ENCODE measurements at regions not wholly inside any gene's neighbourhood (a gene's known extent, or its start where the extent isn't known, plus 50 kb on each side); places are given as distances from the start of the nearest gene placed in this dataset.

DNA sequence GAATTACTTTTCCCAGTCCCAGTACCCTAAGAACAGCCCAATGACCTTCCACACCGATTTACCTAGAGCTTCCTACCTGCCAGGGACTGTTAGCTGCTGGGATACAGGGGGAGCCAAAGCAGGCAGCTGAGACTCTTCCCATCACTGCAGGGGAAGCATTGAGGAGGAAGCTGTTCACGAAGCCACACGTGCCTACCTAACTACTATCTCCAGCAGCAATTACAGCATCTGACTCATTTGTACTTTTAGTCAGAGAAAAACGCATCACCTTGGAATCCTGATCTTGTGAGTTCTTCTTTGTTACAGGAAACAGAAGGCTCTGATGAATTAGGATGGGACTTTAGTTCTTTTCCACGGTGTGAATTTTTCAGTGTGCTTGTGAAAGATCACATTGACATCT is 113.7 kb upstream of the DHX40 start:
- intact Hi-C loops (cut with DNase I), result no loop called here
- peak in 35 of 42 donors; percentile 20 to 86 (median 51) for DNase-seq

GRCh38 chr17:59454633-59455105 is 110.7 kb upstream of the DHX40 start:
- no peak for DNase-seq
- intact Hi-C loops (cut with DNase I), result no loop called here

GRCh38 chr17:59456428-59456827 is 109.0 kb upstream of the DHX40 start:
- DNase-seq, result no peak
- intact Hi-C loops (cut with DNase I), result no loop called here

DNA sequence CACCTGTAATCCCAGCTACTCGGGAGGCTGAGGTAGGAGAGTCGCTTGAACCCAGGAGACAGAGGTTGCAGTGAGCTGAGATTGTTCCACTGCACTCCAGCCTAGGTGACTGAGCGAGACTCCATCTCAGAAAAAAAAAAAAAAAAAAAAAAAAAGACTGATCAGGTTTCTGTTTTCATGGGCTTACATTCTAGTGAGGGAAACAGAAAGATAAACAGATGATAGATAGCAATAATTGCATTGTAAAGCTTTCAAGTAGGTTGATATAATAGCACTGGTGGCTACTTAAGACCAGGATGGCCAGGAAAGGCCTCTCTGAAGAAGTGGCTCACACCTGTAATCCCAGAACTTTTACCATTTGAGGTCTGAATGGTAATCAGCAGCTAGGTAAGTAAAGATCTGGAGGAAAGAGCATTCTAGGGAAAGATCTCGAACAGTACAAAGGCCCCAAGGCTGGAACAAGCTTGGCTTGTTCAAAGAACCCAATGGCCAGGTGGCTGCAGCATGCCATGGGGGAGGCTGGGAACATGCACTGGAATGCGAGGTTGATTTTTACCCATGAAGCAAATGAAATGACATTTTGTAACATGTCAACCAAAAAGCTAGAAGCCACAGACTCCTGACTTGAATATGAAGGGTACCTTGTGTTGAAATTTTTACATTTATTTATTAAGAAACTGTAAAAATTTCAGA is 108.3 kb upstream of the DHX40 start:
- intact Hi-C loops (cut with DNase I), result no loop called here
- no peak for DNase-seq

DNA sequence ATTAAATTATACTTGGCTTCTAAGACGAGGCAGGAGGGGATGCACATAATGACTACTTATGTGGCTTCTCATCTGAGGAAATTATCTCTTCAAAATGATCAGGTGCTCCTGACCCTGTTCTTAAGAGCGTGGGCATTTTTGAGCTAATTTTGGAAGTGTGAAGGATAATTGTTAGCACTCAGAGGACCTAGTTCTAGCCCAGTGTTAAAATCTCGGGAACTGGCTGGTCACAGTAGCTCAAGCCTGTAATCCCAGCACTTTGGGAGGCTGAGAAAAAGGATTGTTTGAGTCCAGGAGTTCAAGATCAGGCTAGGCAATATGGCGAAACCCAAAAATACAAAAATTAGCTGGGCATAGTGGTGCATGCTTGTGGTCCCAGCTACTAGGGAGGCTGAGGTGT is 103.0 kb upstream of the DHX40 start:
- DNase-seq, result peak in 1 of 42 donors; percentile 13
- intact Hi-C loops (cut with DNase I), result no loop called here

DNA sequence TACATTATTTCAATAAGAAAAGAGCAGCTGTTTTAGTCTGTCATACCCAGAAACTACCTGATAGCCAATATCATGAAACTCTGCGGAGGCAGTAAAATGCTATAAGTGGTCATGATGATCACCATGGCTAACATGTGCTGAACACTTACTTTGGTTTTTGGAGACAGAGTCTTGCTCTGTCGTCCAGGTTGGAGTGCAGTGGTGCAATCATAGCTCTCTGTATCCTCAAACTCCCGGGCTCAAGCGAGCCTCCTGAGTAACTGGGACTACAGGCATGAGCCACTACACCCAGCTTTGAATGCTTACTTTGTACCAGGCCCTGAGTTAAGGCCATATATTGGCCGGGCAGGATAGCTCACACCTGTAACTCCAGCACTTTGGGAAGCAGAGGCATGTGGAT is 101.2 kb upstream of the DHX40 start:
- DNase-seq, result peak in 1 of 42 donors; percentile 16
- intact Hi-C loops (cut with DNase I), result no loop called here

- DNase-seq, result peak in 1 of 42 donors; percentile 31
- intact Hi-C loops (cut with DNase I), result no loop called here
These were observed 99.5 kb upstream of the DHX40 start for GRCh38 chr17:59465949-59466307.

- intact Hi-C loops (cut with DNase I), result no loop called here
- peak in 3 of 42 donors; percentile 8 to 40 (median 18) for DNase-seq
These were observed 98.2 kb upstream of the DHX40 start for GRCh38 chr17:59466946-59467801.

DNA sequence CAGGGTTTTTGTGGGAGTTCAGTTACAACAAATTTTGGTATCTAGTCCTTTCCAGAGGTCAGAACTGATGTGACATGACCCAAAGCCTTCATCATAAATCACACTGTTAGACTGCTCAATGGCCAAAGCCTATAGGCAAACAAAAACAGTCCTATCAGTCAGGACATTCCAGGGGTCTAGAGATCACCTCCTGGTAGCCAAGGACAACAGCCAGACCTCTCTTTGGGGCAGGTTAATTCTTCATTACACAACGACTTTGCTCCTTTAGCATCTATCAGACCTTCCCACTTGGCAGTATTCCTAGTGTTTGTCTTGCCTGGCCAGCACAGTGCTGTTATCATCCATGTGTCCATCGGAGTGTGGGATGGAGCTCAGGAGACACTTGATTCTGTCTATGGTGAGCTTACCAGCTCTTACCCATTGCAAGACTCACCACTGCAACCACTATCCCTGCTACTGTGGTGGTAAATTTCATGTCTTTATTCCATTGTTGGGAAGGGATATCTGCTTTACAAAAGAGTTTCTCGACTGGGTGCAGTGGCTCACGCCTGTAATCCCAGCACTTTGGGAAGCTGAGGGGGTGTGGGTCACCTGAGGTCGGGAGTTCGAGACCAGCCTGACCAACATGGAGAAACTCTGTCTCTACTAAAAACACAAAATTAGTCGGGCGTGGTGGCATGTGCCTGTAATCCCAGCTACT is 95.5 kb upstream of the DHX40 start:
- DNase-seq, result peak in 1 of 42 donors; percentile 17
- intact Hi-C loops (cut with DNase I), result no loop called here

DNA sequence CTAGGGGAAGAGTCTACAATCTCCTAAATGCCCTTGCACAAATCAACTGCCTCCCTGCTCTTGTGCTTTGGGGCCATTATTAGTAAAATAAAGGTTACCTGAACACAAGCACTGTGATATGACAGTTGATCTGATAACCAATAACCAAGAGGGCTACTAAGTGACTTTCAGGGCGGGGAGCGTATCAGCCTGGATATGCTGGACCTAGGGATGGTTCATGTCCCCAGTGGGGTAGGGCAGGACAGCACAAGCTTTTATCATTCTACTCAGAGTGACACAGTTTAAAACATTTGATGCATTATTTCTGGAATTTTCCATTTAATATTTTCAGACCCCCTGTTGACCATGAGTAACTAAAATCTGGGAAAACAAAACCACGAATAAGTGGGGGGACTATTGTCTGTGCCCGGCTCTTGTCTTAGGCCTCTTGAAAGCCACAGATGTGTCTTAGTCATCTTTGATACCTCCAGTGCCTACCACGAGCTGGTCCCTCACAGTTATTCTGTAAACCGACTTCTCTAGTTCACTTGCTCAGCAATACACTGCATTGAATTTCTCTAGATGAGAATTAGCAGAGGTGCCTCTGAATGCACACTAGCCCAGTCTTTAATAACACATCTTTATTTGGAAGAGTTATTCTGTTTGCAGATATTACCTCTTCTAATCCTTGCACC is 94.6 kb upstream of the DHX40 start:
- DNase-seq, result peak in 1 of 42 donors; percentile 9
- intact Hi-C loops (cut with DNase I), result no loop called here

DNA sequence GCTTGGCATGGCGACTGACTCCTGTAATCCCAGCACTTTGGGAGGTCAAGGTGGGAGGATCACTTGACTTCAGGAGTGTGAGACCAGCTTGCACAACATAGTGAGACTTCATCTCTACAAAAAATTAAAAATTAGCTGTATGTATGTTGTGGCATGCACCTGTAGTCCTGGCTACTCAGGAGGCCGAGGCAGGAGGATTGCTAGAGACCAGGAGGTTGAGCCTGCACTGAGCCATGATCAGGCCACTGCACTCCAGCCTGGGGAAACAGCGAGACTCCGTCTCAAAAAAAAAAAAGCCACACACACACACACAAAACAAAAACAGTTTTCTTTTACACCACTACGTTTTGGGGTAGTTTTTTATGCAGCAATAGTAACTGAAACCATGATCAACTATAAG is 89.0 kb upstream of the DHX40 start:
- intact Hi-C loops (cut with DNase I), result no loop called here
- DNase-seq, result peak in 1 of 42 donors; percentile 1

- peak in 1 of 42 donors; percentile 3 for DNase-seq
- intact Hi-C loops (cut with DNase I), result no loop called here
These were observed 86.3 kb upstream of the DHX40 start for GRCh38 chr17:59479141-59479540.

- intact Hi-C loops (cut with DNase I), result no loop called here
- DNase-seq, result peak in 1 of 42 donors; percentile 2
These were observed 81.5 kb upstream of the DHX40 start for GRCh38 chr17:59483860-59484259.

DNA sequence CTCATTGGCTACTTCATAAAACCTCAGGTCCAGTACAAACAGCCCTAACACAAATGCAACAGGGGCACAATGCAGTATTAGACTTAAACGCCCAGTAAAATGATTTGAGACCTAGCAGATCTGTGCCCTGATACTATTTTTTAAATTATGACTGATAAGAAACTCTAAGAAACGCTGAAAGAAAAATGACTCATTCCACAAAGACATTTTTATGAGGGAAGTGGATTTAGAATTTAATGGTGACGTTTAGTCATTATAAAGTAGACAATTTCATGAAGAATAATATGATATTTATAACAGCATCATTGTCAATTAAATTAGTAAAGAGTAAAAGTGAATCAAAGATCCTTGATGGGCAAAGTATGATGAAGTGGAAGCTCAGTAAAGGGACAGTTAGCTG is 80.4 kb upstream of the DHX40 start:
- intact Hi-C loops (cut with DNase I), result no loop called here
- no peak for DNase-seq

GRCh38 chr17:59485946-59486345 is 79.5 kb upstream of the DHX40 start:
- DNase-seq, result no peak
- intact Hi-C loops (cut with DNase I), result no loop called here

DNA sequence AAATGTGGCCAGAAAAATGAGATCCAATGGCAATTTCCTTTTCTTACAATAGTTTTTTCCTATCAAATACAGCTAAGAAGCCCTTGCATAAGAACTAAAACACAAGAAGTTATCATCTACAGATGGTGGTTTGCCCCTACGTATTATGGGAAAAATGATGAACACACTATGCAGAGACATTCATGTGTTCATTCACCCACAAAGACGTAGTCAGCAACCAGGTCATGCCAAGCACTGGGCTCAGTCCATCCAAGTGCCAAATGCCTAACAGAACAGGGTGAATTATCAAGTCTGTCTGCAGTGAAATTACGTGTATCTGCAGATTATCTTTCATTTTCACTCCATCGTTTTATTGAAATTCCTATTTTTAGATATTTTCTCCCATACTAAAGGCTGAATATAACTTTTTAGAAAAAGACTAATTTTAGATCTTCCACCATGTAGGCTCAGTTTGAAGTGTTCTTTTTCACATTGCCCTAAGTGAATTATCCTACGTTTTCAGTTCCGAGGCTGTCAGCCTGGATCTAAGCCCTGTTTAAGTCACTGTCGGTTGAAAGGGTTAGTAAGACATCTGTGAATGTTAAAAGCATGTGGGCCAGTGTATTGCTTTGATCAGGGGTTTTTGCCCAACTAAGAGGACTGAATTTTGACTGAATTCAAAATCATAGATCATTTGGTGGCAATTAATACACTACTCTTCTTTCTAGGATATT is 78.1 kb upstream of the DHX40 start:
- DNase-seq, result peak in 7 of 42 donors; percentile 15 to 56 (median 26)
- intact Hi-C loops (cut with DNase I), result no loop called here

GRCh38 chr17:59488805-59489204 is 76.6 kb upstream of the DHX40 start:
- intact Hi-C loops (cut with DNase I), result no loop called here
- peak in 1 of 42 donors; percentile 24 for DNase-seq

DNA sequence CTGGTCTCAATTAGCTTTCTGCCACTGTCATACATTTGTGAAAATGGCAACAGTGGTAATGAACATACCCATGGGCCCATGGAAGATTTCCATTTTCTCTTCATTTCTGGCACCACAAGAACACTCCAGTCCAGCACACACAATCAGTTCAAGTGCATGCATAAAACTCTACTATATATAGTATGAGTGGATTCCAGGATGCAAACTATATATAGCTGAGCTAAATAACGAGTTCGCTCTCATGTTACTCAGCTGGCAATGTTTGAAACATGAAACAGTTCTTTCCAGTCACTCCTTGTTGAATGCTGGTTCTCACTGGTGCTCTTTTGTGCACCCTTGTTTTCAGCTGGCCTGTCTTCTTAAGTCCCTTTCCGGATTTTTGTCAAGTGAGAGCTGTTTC is 75.2 kb upstream of the DHX40 start:
- intact Hi-C loops (cut with DNase I), result no loop called here
- peak in 2 of 42 donors; percentile 7 to 18 for DNase-seq
